Endothelial cell (in vitro differentiated cells): ENCODE measurements at regions not wholly inside any gene's neighbourhood (a gene's known extent, or its start where the extent isn't known, plus 50 kb on each side); places are given as distances from the start of the nearest gene placed in this dataset.
"Not testable (repeated sequence)": the region's sequence is repeated elsewhere in the genome, so short reads cannot be mapped to it uniquely, and the experiment has no call there.

ENCODE experiments used
- DNase-seq: peaks from one replicate; pipeline ENCODE4 v3.0.0; 2021; ENCODE audit warnings: low spot score
- H3K27ac Mint-ChIP-seq: one replicate; pipeline ENCODE4 v1.8.0; 2021; ENCODE audit warnings: mixed read lengths, inconsistent platforms; ENCODE audit not compliant: unreplicated experiment
- H3K27me3 Mint-ChIP-seq: one replicate; pipeline ENCODE4 v1.8.0; 2021; ENCODE audit warnings: mild to moderate bottlenecking, moderate library complexity, mixed read lengths, inconsistent platforms; ENCODE audit not compliant: unreplicated experiment
- H3K36me3 Mint-ChIP-seq: one replicate; pipeline ENCODE4 v1.8.0; 2021; ENCODE audit warnings: mild to moderate bottlenecking, low read depth, mixed read lengths, inconsistent platforms; ENCODE audit not compliant: unreplicated experiment
- H3K4me1 Mint-ChIP-seq: one replicate; pipeline ENCODE4 v1.8.0; 2021; ENCODE audit warnings: mild to moderate bottlenecking, mixed read lengths, inconsistent platforms; ENCODE audit not compliant: unreplicated experiment
- H3K4me3 Mint-ChIP-seq: one replicate; pipeline ENCODE4 v1.8.0; 2021; ENCODE audit warnings: mild to moderate bottlenecking, mixed read lengths, inconsistent platforms; ENCODE audit not compliant: unreplicated experiment
- H3K9me3 Mint-ChIP-seq: one replicate; pipeline ENCODE4 v1.8.0; 2021; ENCODE audit warnings: mixed read lengths, inconsistent platforms; ENCODE audit not compliant: unreplicated experiment
- CTCF ChIP-seq: fragments of 200-600 bp; sonication (generic); IDR thresholded peaks from one replicate; pipeline ENCODE4 v1.5.0; 2021; ENCODE audit warnings: antibody characterized with exemption; ENCODE audit not compliant: unreplicated experiment

DNA sequence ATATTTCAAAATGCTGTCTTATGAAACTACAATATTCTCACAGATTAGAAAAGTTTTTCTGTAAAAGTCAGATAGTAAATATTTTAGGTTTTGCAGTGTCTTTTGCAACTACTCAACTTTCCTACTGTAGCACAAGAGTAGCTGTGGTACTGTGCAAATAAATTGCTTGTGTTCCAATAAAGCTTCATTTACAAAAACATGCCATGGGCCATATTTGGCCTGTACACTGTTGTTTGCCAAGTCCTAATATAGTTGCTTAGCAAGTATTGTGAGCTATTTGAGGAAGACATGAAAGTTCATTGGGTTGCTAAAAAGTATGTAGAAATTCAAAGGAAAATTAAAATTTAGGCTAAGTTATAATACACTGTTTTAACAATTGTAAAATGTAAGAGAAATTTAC lies 80.0 kb downstream of the TFPI2 start:
- no peak for DNase-seq
- no peak overlapping the region for H3K27ac Mint-ChIP-seq
- H3K36me3 Mint-ChIP-seq = no peaks in the 10 kb centered on the region
- no peak overlapping the region for H3K4me3 Mint-ChIP-seq
- TF ChIP-seq CTCF = no peak
- H3K9me3 Mint-ChIP-seq = no peaks in the 10 kb centered on the region
- H3K27me3 Mint-ChIP-seq = no peaks in the 10 kb centered on the region
- no peaks in the 10 kb centered on the region for H3K4me1 Mint-ChIP-seq

GRCh38 chr7:93804726-93805125 lies 85.8 kb downstream of the TFPI2 start:
- Mint-ChIP-seq H3K9me3 (no peaks in the 10 kb centered on the region), H3K4me1 (no peaks in the 10 kb centered on the region), H3K27ac (no peak overlapping the region), H3K36me3 (no peaks in the 10 kb centered on the region), H3K4me3 (no peak overlapping the region), H3K27me3 (no peaks in the 10 kb centered on the region)
- TF ChIP-seq CTCF = no peak
- no peak for DNase-seq

DNA sequence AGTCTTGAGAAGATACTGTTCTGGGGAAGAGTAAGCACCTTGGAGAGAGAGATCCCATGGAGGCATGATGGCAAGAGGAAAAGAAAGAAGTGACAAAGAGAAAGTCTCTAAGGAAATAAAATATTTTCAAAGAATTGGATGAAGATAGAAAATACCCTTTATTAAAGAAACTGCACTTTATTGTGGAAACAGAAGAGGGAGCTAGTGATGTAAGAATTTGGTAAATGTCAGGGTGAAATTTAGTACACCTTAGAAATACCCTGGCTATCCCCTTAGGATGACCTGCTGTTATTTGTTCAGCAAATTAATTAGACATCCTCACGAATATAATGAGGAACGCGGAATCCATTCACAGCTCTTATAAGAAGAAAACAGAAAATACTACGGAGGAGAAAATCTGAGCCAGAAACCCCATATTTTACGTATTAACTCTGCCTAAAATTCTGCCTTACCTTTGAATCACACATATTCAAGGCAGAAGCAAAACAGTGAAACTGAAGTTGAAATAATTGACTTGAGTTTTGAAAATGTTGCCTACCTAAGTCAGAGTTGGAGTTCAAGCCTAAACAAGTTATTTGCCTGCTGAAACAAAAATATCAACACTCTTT lies 90.7 kb downstream of the TFPI2 start:
- no peaks in the 10 kb centered on the region for H3K4me1 Mint-ChIP-seq
- TF ChIP-seq CTCF = peak; percentile 70

GRCh38 chr7:93793084-93793697 lies 97.4 kb downstream of the TFPI2 start:
- not testable (repeated sequence) for H3K27me3 Mint-ChIP-seq, H3K9me3 Mint-ChIP-seq, H3K4me3 Mint-ChIP-seq, H3K36me3 Mint-ChIP-seq, DNase-seq, H3K27ac Mint-ChIP-seq, H3K4me1 Mint-ChIP-seq

More for the DNA sequence above, 90.7 kb downstream of the TFPI2 start:
- H3K27me3 Mint-ChIP-seq = no peaks in the 10 kb centered on the region
- H3K27ac Mint-ChIP-seq = no peak overlapping the region
- H3K4me3 Mint-ChIP-seq = no peak overlapping the region
- no peaks in the 10 kb centered on the region for H3K36me3 Mint-ChIP-seq
- no peaks in the 10 kb centered on the region for H3K9me3 Mint-ChIP-seq
- DNase-seq = no peak

DNA sequence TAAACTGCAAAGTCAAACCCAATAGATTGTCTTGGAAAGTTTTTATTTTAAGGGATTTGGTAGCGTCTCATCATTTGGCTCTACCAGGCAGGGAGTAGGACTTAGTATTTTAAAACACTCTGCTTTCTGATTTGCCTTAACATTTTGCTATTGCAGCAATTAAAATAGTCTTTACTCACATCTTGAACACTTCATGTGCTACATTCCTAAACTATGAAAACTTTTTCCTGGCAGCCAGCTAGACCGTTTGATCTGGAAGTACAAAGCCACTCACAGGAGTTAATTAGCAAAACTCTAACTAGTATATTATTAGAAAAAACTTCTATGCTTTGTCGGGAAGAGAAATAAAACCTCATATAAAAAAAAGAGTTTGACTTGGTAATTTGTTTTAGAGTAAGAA lies 111.4 kb downstream of the TFPI2 start:
- no peaks in the 10 kb centered on the region for H3K27me3 Mint-ChIP-seq
- no peak for TF ChIP-seq CTCF
- no peaks in the 10 kb centered on the region for H3K36me3 Mint-ChIP-seq

More for the DNA sequence above, 111.4 kb downstream of the TFPI2 start:
- H3K4me3 Mint-ChIP-seq = no peak overlapping the region
- H3K4me1 Mint-ChIP-seq = no peaks in the 10 kb centered on the region
- H3K9me3 Mint-ChIP-seq = no peaks in the 10 kb centered on the region
- no peak overlapping the region for H3K27ac Mint-ChIP-seq
- no peak for DNase-seq
